ENCODE measurements at regions not wholly inside any gene's neighbourhood (a gene's known extent, or its start where the extent isn't known, plus 50 kb on each side); places are given as distances from the start of the nearest gene placed in this dataset.

DNA sequence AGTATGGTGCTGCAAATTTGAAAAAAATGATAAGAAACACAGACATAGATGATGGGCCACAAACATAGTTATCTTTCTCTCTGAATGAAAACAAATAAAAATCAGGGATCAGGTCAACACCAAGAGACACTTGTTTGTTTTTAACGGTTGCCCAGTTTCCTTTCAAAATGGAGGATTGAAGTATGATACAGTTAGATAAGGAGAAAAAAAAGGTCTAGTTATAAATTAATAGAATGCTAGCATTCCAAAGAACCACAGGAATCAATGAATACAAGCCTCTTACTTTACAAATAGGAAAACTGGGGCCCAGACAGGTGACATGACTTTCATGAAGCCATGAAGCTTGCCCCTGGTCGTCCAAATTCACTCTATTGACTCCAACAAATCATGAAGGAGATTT lies 305.1 kb downstream of the ZNF621 start:
- Histone ChIP-seq H3K27ac (ENCODE audit: low read depth, low read length) (no peak overlapping the region), H3K79me2 (ENCODE audit: control insufficient read depth, insufficient read depth, low read length, unreplicated experiment) (no peaks in the 10 kb centered on the region), H3K4me1 (ENCODE audit: control insufficient read depth, insufficient read depth, low read length, unreplicated experiment) (no peaks in the 10 kb centered on the region), H3K4me3 (ENCODE audit: low read depth, low read length) (no peak overlapping the region), H2AFZ (ENCODE audit: low read length, unreplicated experiment) (no peak overlapping the region), H3K36me3 (ENCODE audit: insufficient read depth, low read length) (no peaks in the 10 kb centered on the region), H3K27me3 (ENCODE audit: insufficient read depth, low read length) (no peaks in the 10 kb centered on the region)

DNA sequence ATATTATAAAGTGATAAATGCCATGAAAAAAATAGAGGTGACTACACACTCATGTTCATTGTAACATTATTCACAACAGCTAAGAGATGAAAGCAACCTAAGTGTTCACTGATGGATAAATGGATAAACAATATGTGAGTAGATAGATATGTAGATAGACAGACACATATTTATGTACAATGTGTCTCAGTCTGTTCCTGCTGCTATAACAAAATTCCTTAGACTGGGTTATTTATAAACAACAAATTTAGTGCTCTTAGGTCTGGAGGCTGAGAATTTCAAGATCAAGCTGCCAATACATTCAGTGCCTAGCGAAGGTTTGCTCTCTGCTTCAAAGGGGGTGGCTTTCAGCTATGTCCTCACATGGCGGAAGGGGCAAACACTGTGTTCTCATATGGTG lies 312.5 kb downstream of the ZNF621 start:
- Histone ChIP-seq H2AFZ (ENCODE audit: low read length, unreplicated experiment) (no peak overlapping the region), H3K27ac (ENCODE audit: low read depth, low read length) (no peak overlapping the region), H3K79me2 (ENCODE audit: control insufficient read depth, insufficient read depth, low read length, unreplicated experiment) (no peaks in the 10 kb centered on the region), H3K27me3 (ENCODE audit: insufficient read depth, low read length) (no peaks in the 10 kb centered on the region), H3K4me3 (ENCODE audit: low read depth, low read length) (no peak overlapping the region), H3K36me3 (ENCODE audit: insufficient read depth, low read length) (no peaks in the 10 kb centered on the region), H3K4me1 (ENCODE audit: control insufficient read depth, insufficient read depth, low read length, unreplicated experiment) (no peaks in the 10 kb centered on the region)

DNA sequence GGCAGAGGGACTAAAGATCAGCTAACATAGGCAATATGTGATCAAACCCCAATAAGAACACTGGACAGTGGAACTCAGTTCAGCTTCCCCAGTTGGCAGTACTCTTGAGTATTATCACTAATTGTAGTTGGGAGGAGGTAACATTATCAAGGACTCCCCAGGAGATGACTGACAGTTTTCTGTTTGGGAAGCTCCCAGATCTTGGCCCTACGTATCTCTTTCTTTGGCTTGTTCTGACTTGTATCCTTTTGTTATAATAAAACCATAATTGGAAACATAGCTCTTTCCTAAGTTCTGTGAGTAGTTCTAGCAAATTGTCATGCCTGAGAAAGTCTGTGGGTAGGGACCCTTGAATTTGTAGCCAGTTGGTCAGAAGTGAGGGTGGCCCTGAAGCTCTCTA lies 316.4 kb downstream of the ZNF621 start:
- no peaks in the 10 kb centered on the region for H3K4me1 ChIP-seq (ENCODE audit: control insufficient read depth, insufficient read depth, low read length, unreplicated experiment)

DNA sequence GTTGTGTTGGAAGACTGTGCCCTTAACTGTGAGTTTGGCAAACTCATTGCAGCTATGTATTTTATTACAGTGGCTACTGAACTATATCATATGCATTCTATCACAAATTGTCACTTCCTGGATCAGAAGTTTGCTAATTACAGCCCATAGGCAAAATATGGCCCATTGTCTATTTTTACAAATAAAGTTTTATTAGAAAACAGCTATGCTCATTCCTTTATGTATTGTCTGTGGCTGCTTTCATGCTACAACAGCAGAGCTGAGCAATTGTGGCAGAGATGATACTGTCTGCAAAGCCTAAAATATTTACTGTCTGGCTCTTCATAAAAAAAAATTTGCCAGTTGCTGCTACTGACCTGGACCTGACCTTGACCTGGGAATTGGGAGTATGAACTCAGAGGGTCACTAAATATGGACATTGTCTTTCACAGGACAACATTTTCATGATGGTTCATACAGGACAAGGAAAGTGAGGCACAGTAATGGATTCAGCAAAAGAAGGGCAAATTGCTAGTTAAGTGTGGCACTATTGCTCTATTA lies 316.9 kb downstream of the ZNF621 start:
- Histone ChIP-seq H3K27ac (ENCODE audit: low read depth, low read length) (no peak overlapping the region), H3K36me3 (ENCODE audit: insufficient read depth, low read length) (no peaks in the 10 kb centered on the region), H3K79me2 (ENCODE audit: control insufficient read depth, insufficient read depth, low read length, unreplicated experiment) (no peaks in the 10 kb centered on the region)

More for the DNA sequence above, 316.4 kb downstream of the ZNF621 start:
- no peaks in the 10 kb centered on the region for H3K79me2 ChIP-seq (ENCODE audit: control insufficient read depth, insufficient read depth, low read length, unreplicated experiment)
- H3K4me3 ChIP-seq (ENCODE audit: low read depth, low read length), result no peak overlapping the region
- no peak overlapping the region for H3K27ac ChIP-seq (ENCODE audit: low read depth, low read length)
- no peak overlapping the region for H2AFZ ChIP-seq (ENCODE audit: low read length, unreplicated experiment)
- no peaks in the 10 kb centered on the region for H3K36me3 ChIP-seq (ENCODE audit: insufficient read depth, low read length)
- H3K27me3 ChIP-seq (ENCODE audit: insufficient read depth, low read length), result no peaks in the 10 kb centered on the region

DNA sequence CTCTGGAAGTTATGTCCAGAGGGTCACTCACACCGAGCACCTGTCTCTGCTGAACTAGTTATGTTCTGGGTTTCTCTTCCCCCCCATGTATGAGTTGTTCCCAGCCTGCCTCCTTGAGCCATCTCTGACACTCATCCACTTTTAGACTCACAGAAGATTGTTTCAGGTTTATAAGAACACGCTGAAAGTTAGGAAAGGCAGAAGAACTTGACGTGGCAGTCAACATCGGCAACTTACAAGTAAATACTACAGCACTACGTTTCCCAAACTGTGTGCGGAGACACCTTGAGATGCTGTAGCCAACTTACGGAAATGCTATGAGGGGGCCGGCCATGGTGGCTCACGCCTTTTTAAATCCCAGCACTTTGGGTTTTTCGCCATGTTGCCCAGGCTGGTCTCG lies 318.0 kb downstream of the ZNF621 start:
- no peaks in the 10 kb centered on the region for H3K36me3 ChIP-seq (ENCODE audit: insufficient read depth, low read length)
- H3K79me2 ChIP-seq (ENCODE audit: control insufficient read depth, insufficient read depth, low read length, unreplicated experiment), result no peaks in the 10 kb centered on the region
- H3K4me3 ChIP-seq (ENCODE audit: low read depth, low read length), result no peak overlapping the region
- no peak overlapping the region for H3K27ac ChIP-seq (ENCODE audit: low read depth, low read length)
- no peaks in the 10 kb centered on the region for H3K4me1 ChIP-seq (ENCODE audit: control insufficient read depth, insufficient read depth, low read length, unreplicated experiment)
- no peak overlapping the region for H2AFZ ChIP-seq (ENCODE audit: low read length, unreplicated experiment)
- peaks cover 10% of the 10 kb centered on the region; the same call in 1 of the 2 replicates for H3K27me3 ChIP-seq (ENCODE audit: insufficient read depth, low read length)

More for the DNA sequence above, 316.9 kb downstream of the ZNF621 start:
- Histone ChIP-seq H3K27me3 (ENCODE audit: insufficient read depth, low read length) (peaks cover 3% of the 10 kb centered on the region; the same call in 1 of the 2 replicates), H3K4me1 (ENCODE audit: control insufficient read depth, insufficient read depth, low read length, unreplicated experiment) (no peaks in the 10 kb centered on the region), H2AFZ (ENCODE audit: low read length, unreplicated experiment) (no peak overlapping the region), H3K4me3 (ENCODE audit: low read depth, low read length) (no peak overlapping the region)

DNA sequence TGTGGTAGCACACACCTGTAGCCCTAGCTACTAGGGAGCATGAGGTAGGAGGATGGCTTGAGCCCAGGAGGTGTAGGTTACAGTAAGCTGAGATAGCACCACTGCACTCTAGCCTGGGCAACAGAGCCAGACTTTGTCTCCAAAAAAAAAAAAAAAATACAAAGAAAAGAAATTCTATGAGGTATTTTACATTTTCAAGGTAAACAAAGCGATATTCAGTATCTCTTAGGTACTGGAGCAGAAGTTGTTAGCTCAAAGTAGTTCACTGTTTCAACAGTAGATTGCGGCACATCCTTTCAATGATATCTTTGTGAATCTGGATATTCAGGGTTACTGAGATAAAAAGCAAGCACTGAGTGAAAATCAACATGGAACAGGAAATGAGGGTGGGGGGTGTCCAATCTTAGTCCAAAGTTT lies 318.5 kb downstream of the ZNF621 start:
- no peaks in the 10 kb centered on the region for H3K79me2 ChIP-seq (ENCODE audit: control insufficient read depth, insufficient read depth, low read length, unreplicated experiment)
- peaks cover 10% of the 10 kb centered on the region; the same call in 1 of the 2 replicates for H3K27me3 ChIP-seq (ENCODE audit: insufficient read depth, low read length)
- no peak overlapping the region for H3K4me3 ChIP-seq (ENCODE audit: low read depth, low read length)
- no peaks in the 10 kb centered on the region for H3K36me3 ChIP-seq (ENCODE audit: insufficient read depth, low read length)
- H3K27ac ChIP-seq (ENCODE audit: low read depth, low read length), result no peak overlapping the region
- H3K4me1 ChIP-seq (ENCODE audit: control insufficient read depth, insufficient read depth, low read length, unreplicated experiment), result no peaks in the 10 kb centered on the region
- no peak overlapping the region for H2AFZ ChIP-seq (ENCODE audit: low read length, unreplicated experiment)

DNA sequence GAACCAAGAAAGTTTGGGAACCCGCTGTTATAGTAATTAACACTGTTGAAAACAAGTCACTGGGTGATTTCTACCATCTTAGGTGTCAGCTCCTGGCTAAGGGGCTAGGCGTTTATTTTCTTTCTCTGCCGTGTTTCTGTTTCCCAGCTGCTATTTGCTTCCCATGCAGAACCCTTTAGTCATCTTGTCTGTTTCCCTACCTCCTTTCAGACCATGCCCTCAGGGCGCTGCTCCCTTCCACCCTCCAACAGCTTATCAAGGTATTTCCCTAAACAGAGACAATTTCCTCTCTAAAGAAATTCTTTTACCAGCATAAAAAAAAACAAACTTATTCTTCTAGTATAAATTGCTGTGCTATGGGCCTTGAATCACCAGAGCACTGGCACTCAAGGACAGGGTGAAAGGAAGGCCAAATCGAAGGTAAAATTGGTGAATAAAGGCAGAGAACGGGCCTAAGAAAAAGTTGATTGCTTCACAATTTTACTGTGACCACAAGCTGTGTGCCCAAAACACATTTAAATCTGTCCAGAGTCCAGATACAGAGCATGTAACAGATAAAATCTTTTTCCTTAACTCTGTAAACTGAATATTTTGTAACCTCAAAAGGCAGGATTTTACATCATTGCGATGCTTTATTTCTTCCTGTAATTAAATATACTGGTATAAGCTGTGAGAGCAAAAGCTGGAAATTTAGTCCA lies 319.2 kb downstream of the ZNF621 start:
- H2AFZ ChIP-seq (ENCODE audit: low read length, unreplicated experiment), result no peak overlapping the region
- H3K4me1 ChIP-seq (ENCODE audit: control insufficient read depth, insufficient read depth, low read length, unreplicated experiment), result no peaks in the 10 kb centered on the region
- H3K36me3 ChIP-seq (ENCODE audit: insufficient read depth, low read length), result no peaks in the 10 kb centered on the region
- H3K4me3 ChIP-seq (ENCODE audit: low read depth, low read length), result no peak overlapping the region
- no peak overlapping the region for H3K27ac ChIP-seq (ENCODE audit: low read depth, low read length)
- peaks cover 10% of the 10 kb centered on the region; the same call in 1 of the 2 replicates for H3K27me3 ChIP-seq (ENCODE audit: insufficient read depth, low read length)
- no peaks in the 10 kb centered on the region for H3K79me2 ChIP-seq (ENCODE audit: control insufficient read depth, insufficient read depth, low read length, unreplicated experiment)

DNA sequence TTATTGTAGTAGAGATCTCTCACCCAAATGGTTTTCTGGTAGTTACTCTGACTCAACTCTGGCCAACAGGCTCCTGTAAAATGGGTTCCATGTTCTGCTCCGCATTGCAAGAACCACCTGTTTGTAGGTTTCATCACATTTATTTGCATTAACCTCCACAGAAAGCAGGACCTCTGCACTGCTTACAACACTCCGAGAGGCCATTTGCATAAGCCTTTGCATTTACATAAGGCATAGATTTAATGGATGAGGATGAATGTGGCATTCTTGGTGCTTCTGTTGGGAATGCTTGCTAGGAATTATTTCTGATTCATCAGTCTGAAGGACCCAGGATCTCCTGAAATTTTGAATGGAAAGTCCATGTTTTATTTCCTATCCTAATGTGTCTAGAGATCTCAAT lies 320.1 kb downstream of the ZNF621 start:
- no peak overlapping the region for H3K4me3 ChIP-seq (ENCODE audit: low read depth, low read length)
- no peak overlapping the region for H2AFZ ChIP-seq (ENCODE audit: low read length, unreplicated experiment)
- no peak overlapping the region for H3K27ac ChIP-seq (ENCODE audit: low read depth, low read length)
- peaks cover 10% of the 10 kb centered on the region; the same call in 1 of the 2 replicates for H3K27me3 ChIP-seq (ENCODE audit: insufficient read depth, low read length)
- no peaks in the 10 kb centered on the region for H3K4me1 ChIP-seq (ENCODE audit: control insufficient read depth, insufficient read depth, low read length, unreplicated experiment)
- H3K79me2 ChIP-seq (ENCODE audit: control insufficient read depth, insufficient read depth, low read length, unreplicated experiment), result no peaks in the 10 kb centered on the region
- no peaks in the 10 kb centered on the region for H3K36me3 ChIP-seq (ENCODE audit: insufficient read depth, low read length)

DNA sequence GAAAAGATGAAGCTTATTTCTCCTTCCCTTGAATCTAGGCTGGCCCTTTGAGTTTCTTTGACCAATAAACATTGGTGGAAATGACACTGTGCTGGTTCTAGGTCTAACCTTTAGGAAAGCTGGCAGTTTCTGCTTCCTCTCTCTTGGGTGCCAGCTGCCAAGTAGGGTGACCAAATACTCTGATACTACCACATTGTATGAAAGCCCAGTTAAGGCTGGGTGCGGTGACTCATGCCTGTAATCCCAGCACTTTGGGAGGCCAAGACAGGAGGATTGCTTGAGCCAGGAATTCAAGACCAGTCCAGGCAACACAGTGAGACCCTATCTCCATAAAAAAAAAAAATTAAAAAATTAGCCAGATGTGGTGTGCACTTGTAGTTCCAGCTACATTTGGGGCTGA lies 320.7 kb downstream of the ZNF621 start:
- no peaks in the 10 kb centered on the region for H3K36me3 ChIP-seq (ENCODE audit: insufficient read depth, low read length)
- H3K4me1 ChIP-seq (ENCODE audit: control insufficient read depth, insufficient read depth, low read length, unreplicated experiment), result no peaks in the 10 kb centered on the region
- H3K4me3 ChIP-seq (ENCODE audit: low read depth, low read length), result no peak overlapping the region
- peaks cover 10% of the 10 kb centered on the region; the same call in 1 of the 2 replicates for H3K27me3 ChIP-seq (ENCODE audit: insufficient read depth, low read length)
- H3K27ac ChIP-seq (ENCODE audit: low read depth, low read length), result no peak overlapping the region
- H2AFZ ChIP-seq (ENCODE audit: low read length, unreplicated experiment), result no peak overlapping the region
- H3K79me2 ChIP-seq (ENCODE audit: control insufficient read depth, insufficient read depth, low read length, unreplicated experiment), result no peaks in the 10 kb centered on the region

DNA sequence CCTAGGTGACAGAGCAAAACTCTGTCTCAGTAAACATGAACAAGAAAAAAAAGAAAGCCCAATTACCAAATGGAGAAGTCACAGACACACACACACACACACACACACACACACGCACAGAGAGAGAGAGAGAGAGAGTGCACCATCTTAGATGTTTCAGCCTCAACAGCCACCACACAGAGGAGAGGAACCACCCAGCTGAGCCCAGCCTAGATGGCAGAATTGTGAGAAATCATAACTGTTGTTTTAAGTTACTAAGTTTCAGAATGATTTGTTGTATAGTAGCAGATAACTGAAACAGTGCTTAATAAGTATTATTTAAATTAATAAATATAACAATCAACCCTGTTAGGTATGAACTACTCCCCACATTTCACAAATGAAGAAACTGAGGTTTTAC lies 321.2 kb downstream of the ZNF621 start:
- Histone ChIP-seq H3K4me3 (ENCODE audit: low read depth, low read length) (no peak overlapping the region), H3K4me1 (ENCODE audit: control insufficient read depth, insufficient read depth, low read length, unreplicated experiment) (no peaks in the 10 kb centered on the region), H3K27me3 (ENCODE audit: insufficient read depth, low read length) (peaks cover 10% of the 10 kb centered on the region; the same call in 1 of the 2 replicates), H3K36me3 (ENCODE audit: insufficient read depth, low read length) (no peaks in the 10 kb centered on the region), H3K27ac (ENCODE audit: low read depth, low read length) (no peak overlapping the region), H2AFZ (ENCODE audit: low read length, unreplicated experiment) (no peak overlapping the region), H3K79me2 (ENCODE audit: control insufficient read depth, insufficient read depth, low read length, unreplicated experiment) (no peaks in the 10 kb centered on the region)

DNA sequence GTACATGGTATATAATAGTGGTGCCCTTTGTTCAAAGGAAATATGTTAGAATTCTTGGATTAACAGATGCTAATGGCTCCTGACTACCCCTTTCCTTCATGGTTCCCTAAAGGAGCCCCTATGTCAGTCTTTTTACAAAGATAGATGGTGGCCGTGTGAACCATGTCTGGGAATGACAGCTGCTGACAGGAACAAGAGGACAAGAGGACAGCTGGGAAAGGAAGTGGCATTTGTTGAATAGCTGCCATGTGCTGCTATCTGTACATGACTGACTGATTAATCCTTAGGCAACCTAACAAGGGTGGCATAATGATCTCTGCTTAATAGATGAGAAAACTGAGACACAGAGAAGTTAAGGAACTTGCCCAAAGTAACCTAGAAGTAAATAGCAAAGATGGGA lies 321.7 kb downstream of the ZNF621 start:
- no peak overlapping the region for H3K27ac ChIP-seq (ENCODE audit: low read depth, low read length)
- no peaks in the 10 kb centered on the region for H3K4me1 ChIP-seq (ENCODE audit: control insufficient read depth, insufficient read depth, low read length, unreplicated experiment)
- no peaks in the 10 kb centered on the region for H3K79me2 ChIP-seq (ENCODE audit: control insufficient read depth, insufficient read depth, low read length, unreplicated experiment)
- no peak overlapping the region for H3K4me3 ChIP-seq (ENCODE audit: low read depth, low read length)
- no peaks in the 10 kb centered on the region for H3K36me3 ChIP-seq (ENCODE audit: insufficient read depth, low read length)
- peaks cover 10% of the 10 kb centered on the region; the same call in 1 of the 2 replicates for H3K27me3 ChIP-seq (ENCODE audit: insufficient read depth, low read length)
- no peak overlapping the region for H2AFZ ChIP-seq (ENCODE audit: low read length, unreplicated experiment)

Measured in ACC112 (cell line).